PC-9 (cell line): ENCODE measurements at regions not wholly inside any gene's neighbourhood (a gene's known extent, or its start where the extent isn't known, plus 50 kb on each side); places are given as distances from the start of the nearest gene placed in this dataset.

Experiments used
- BruUV-seq: library from RNA; stranded (reverse); fragments of 400-500 nt; replicated peaks from 2 replicates; lab custom pipeline; 2021; lab: Mats Ljungman, UMichigan
- CTCF ChIA-PET: fragments of 300-600 bp; sonication (Branson Sonifier 250); formaldehyde crosslinking; loops from one replicate; lab custom pipeline; 2022; ENCODE audit warnings: antibody characterized with exemption; lab: Charles Lee
- POLR2A ChIA-PET: fragments of 300-600 bp; sonication (Branson Sonifier 250); formaldehyde crosslinking; loops from one replicate; lab custom pipeline; 2022; ENCODE audit warnings: antibody characterized with exemption; ENCODE audit not compliant: unreplicated experiment; lab: Charles Lee
- DNase-seq, 2 experiments: peaks; one replicate each; pipeline versions ENCODE4 v3.0.0 to v3.0.0-alpha.2; 2015 to 2022; ENCODE audit warnings: mixed read lengths in 1 of 2
- H2AFZ ChIP-seq: fragments of 200-600 bp; sonication (generic); 2 replicates; pipeline ENCODE4 v1.8.1; 2017; ENCODE audit warnings: antibody characterized with exemption
- H3F3A ChIP-seq: fragments of 200-600 bp; sonication (generic); 2 replicates; pipeline ENCODE4 v1.8.1; 2017; ENCODE audit warnings: antibody characterized with exemption, mild to moderate bottlenecking, low read depth; ENCODE audit not compliant: insufficient read depth
- H3K27ac ChIP-seq: fragments of 200-600 bp; sonication (generic); 2 replicates; pipeline ENCODE4 v1.6.1; 2016; ENCODE audit warnings: mixed run types
- H3K27me3 ChIP-seq: fragments of 200-600 bp; sonication (generic); 2 replicates; pipeline ENCODE4 v1.6.1; 2016; ENCODE audit warnings: low read depth, mixed run types; ENCODE audit not compliant: insufficient read depth
- H3K36me3 ChIP-seq: fragments of 200-600 bp; sonication (generic); 2 replicates; pipeline ENCODE4 v1.6.1; 2016; ENCODE audit warnings: low read depth, mixed run types
- H3K4me1 ChIP-seq: fragments of 200-600 bp; sonication (generic); replicated peaks from 2 replicates; pipeline ENCODE4 v1.6.1; 2016; ENCODE audit warnings: mixed run types; ENCODE audit not compliant: insufficient read depth
- H3K4me2 ChIP-seq: fragments of 200-600 bp; sonication (generic); 2 replicates; pipeline ENCODE4 v1.6.1; 2017; ENCODE audit warnings: mixed run types
- H3K4me3 ChIP-seq: fragments of 200-600 bp; sonication (generic); 2 replicates; pipeline ENCODE4 v1.6.1; 2016; ENCODE audit warnings: mixed run types
- H3K79me2 ChIP-seq: fragments of 200-600 bp; sonication (generic); 2 replicates; pipeline ENCODE4 v1.6.1; 2017; ENCODE audit warnings: low read depth, mixed run types
- H3K9me2 ChIP-seq: fragments of 200-600 bp; sonication (generic); 2 replicates; pipeline ENCODE4 v1.8.1; 2017; ENCODE audit warnings: mild to moderate bottlenecking; ENCODE audit not compliant: insufficient read depth
- H3K9me3 ChIP-seq: fragments of 200-600 bp; sonication (generic); 2 replicates; pipeline ENCODE4 v1.8.1; 2016; ENCODE audit warnings: low read depth; ENCODE audit not compliant: insufficient read depth
- H4K20me1 ChIP-seq: fragments of 200-600 bp; sonication (generic); 2 replicates; pipeline ENCODE4 v1.8.1; 2017; ENCODE audit not compliant: insufficient read depth
- EZH2 ChIP-seq: fragments of 200-600 bp; sonication (generic); IDR thresholded peaks from 2 replicates; pipeline ENCODE4 v1.8.0; 2017; ENCODE audit warnings: antibody characterized with exemption, low read depth
- intact Hi-C: fragments of 100-400 bp; cut with micrococcal nuclease; formaldehyde crosslinking; loops from one replicate; pipeline ENCODE4 v1.10.0; 2022; ENCODE audit not compliant: unreplicated experiment
- TF ChIP-seq, protein P1 (sequence below): fragments of 200-600 bp; sonication (generic); conservative IDR thresholded peaks from 2 replicates; pipeline ENCODE4 v1.6.1; 2017; ENCODE audit warnings: mixed run types, antibody characterized with exemption, mild to moderate bottlenecking, moderate library complexity

- Histone ChIP-seq H3K9me2 (no peaks in the 10 kb centered on the region), H3K27ac (no peak overlapping the region), H3K79me2 (no peaks in the 10 kb centered on the region), H3K4me2 (no peak overlapping the region), H4K20me1 (no peaks in the 10 kb centered on the region), H3K36me3 (no peaks in the 10 kb centered on the region), H3K27me3 (no peaks in the 10 kb centered on the region), H3K9me3 (no peaks in the 10 kb centered on the region; the same call in 1 of the 2 replicates), H3K4me1 (0 out of 2 replicates have a peak, but pooled peaks cover 6% of the 10 kb centered on the region), H3K4me3 (no peak overlapping the region), H3F3A (no peaks in the 10 kb centered on the region), H2AFZ (no peak overlapping the region)
- no TSS peak for BruUV-seq
- no peak for DNase-seq
- intact Hi-C loops = no loop called here
- ChIA-PET CTCF (no interaction called here), POLR2A (no interaction called here)
- no peak for TF ChIP-seq EZH2
- TF ChIP-seq, protein P1, sequence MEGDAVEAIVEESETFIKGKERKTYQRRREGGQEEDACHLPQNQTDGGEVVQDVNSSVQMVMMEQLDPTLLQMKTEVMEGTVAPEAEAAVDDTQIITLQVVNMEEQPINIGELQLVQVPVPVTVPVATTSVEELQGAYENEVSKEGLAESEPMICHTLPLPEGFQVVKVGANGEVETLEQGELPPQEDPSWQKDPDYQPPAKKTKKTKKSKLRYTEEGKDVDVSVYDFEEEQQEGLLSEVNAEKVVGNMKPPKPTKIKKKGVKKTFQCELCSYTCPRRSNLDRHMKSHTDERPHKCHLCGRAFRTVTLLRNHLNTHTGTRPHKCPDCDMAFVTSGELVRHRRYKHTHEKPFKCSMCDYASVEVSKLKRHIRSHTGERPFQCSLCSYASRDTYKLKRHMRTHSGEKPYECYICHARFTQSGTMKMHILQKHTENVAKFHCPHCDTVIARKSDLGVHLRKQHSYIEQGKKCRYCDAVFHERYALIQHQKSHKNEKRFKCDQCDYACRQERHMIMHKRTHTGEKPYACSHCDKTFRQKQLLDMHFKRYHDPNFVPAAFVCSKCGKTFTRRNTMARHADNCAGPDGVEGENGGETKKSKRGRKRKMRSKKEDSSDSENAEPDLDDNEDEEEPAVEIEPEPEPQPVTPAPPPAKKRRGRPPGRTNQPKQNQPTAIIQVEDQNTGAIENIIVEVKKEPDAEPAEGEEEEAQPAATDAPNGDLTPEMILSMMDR = no peak
Observed at GRCh38 chr3:87834327-87834726, 224.5 kb downstream of the CGGBP1 start.

GRCh38 chr3:87833039-87833377 is 225.8 kb downstream of the CGGBP1 start:
- Histone ChIP-seq H3K4me1 (0 out of 2 replicates have a peak, but pooled peaks cover 6% of the 10 kb centered on the region), H3K9me3 (no peaks in the 10 kb centered on the region), H3K27me3 (no peaks in the 10 kb centered on the region), H3K4me3 (no peak overlapping the region), H4K20me1 (no peaks in the 10 kb centered on the region), H3K4me2 (peak overlapping the region; percentile 21; the same call in 1 of the 2 replicates), H3K36me3 (no peaks in the 10 kb centered on the region), H3K27ac (no peak overlapping the region), H3K79me2 (no peaks in the 10 kb centered on the region), H3K9me2 (no peaks in the 10 kb centered on the region), H3F3A (no peaks in the 10 kb centered on the region), H2AFZ (no peak overlapping the region; the same call in none of the 2 replicates)
- CTCF ChIA-PET = no interaction called here
- no TSS peak for BruUV-seq
- POLR2A ChIA-PET = no interaction called here
- intact Hi-C loops = no loop called here
- no peak for TF ChIP-seq EZH2
- TF ChIP-seq, protein P1 = no peak
- no peak for DNase-seq

- Histone ChIP-seq H3F3A (no peaks in the 10 kb centered on the region), H2AFZ (no peak overlapping the region), H3K9me3 (no peaks in the 10 kb centered on the region), H3K4me1 (0 out of 2 replicates have a peak, but pooled peaks cover 6% of the 10 kb centered on the region), H3K27me3 (no peaks in the 10 kb centered on the region), H3K4me2 (no peak overlapping the region), H3K79me2 (no peaks in the 10 kb centered on the region), H3K9me2 (no peaks in the 10 kb centered on the region), H3K4me3 (no peak overlapping the region), H3K36me3 (no peaks in the 10 kb centered on the region), H3K27ac (no peak overlapping the region), H4K20me1 (no peaks in the 10 kb centered on the region)
- BruUV-seq = no TSS peak
- intact Hi-C loops = no loop called here
- ChIA-PET CTCF (no interaction called here), POLR2A (no interaction called here)
- DNase-seq = no peak
- no peak for TF ChIP-seq EZH2
- TF ChIP-seq, protein P1 = no peak
Observed at GRCh38 chr3:87828046-87828445, 230.8 kb downstream of the CGGBP1 start.
